ENCODE measurements at regions not wholly inside any gene's neighbourhood (a gene's known extent, or its start where the extent isn't known, plus 50 kb on each side); places are given as distances from the start of the nearest gene placed in this dataset.

DNA sequence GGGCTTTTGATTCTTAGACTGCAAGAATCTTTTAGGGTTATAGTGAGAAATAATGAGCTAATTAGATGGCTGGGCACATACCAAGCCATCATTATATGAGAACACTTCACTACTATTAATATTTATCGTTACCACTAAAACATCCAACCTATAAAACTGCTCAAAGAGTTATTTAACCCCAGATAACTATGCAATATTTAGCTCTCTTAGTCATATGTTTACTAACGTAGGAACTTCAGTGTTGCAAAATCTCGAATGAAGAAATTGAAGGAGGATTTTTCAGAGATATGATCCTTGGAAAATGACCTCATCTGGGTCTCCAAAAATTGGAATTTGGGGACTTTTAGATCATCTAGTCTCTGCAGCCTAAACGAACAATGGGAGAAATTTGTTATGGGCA lies 265.0 kb upstream of the RPS6KA3 start:
- no TSS peak for BruUV-seq (replicated peaks)
- H3K36me3 ChIP-seq (ENCODE audit: low read depth), result no peaks in the 10 kb centered on the region
- no peaks in the 10 kb centered on the region for H3K9me3 ChIP-seq (ENCODE audit: insufficient read depth, low read depth)
- H3K79me2 ChIP-seq (ENCODE audit: low read depth), result no peaks in the 10 kb centered on the region
- H3K4me3 ChIP-seq, result no peak overlapping the region
- no peak for TF ChIP-seq EZH2 (IDR thresholded peaks at IDR 0.05; ENCODE audit: low read depth)
- TF ChIP-seq, protein P1, sequence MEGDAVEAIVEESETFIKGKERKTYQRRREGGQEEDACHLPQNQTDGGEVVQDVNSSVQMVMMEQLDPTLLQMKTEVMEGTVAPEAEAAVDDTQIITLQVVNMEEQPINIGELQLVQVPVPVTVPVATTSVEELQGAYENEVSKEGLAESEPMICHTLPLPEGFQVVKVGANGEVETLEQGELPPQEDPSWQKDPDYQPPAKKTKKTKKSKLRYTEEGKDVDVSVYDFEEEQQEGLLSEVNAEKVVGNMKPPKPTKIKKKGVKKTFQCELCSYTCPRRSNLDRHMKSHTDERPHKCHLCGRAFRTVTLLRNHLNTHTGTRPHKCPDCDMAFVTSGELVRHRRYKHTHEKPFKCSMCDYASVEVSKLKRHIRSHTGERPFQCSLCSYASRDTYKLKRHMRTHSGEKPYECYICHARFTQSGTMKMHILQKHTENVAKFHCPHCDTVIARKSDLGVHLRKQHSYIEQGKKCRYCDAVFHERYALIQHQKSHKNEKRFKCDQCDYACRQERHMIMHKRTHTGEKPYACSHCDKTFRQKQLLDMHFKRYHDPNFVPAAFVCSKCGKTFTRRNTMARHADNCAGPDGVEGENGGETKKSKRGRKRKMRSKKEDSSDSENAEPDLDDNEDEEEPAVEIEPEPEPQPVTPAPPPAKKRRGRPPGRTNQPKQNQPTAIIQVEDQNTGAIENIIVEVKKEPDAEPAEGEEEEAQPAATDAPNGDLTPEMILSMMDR (conservative IDR thresholded peaks at IDR 0.05), result no peak
- H3F3A ChIP-seq (ENCODE audit: insufficient read depth, low read depth), result no peaks in the 10 kb centered on the region
- no peak overlapping the region for H2AFZ ChIP-seq
- CTCF ChIA-PET, result no interaction called here
- H3K4me1 ChIP-seq (replicated peaks; ENCODE audit: insufficient read depth), result peaks cover 15% of the 10 kb centered on the region
- H3K27ac ChIP-seq, result no peak overlapping the region
- H3K4me2 ChIP-seq, result no peak overlapping the region; the same call in 1 of the 2 replicates
- POLR2A ChIA-PET (ENCODE audit: unreplicated experiment), result no interaction called here
- intact Hi-C loops (cut with micrococcal nuclease; ENCODE audit: unreplicated experiment), result loop anchor here (5.0 kb wide), 1 partner anchor 1191 kb away; no protein-coding TSS in a partner anchor
- H3K9me2 ChIP-seq (ENCODE audit: insufficient read depth), result no peaks in the 10 kb centered on the region
- no peaks in the 10 kb centered on the region for H3K27me3 ChIP-seq (ENCODE audit: insufficient read depth, low read depth)
- H4K20me1 ChIP-seq (ENCODE audit: insufficient read depth), result no peaks in the 10 kb centered on the region
- DNase-seq, result peak in 1 of 2 experiments; percentile 49

DNA sequence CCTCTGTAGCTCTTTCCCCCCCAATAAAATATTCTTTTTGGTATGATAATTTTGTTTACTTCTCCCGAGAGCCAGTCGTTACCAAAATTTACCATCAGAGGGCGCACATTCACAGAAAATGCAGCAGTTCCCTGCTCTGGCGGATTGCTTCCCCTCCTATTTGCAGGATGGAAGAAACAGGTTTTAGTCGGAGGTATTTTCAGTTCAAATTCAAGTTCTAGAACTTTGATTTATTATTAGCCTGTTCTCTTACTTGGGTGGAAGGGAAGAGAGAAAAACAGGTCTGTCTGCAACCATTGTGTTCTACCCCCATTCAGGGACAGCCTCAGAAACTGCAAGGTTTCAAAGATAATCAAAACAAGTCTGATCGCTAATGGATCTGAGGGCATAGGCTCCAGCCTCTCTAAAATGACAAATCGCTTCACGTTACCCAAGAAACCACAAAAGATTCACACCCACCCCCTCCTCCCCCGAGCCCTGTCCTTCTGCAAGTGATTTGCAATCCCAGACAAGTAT lies 263.8 kb upstream of the RPS6KA3 start:
- POLR2A ChIA-PET (ENCODE audit: unreplicated experiment), result no interaction called here
- CTCF ChIA-PET, result interaction anchor here (0.6 to 0.8 kb wide), 5 partner anchors 624 to 1487 kb away, joined by 3 to 7 read pairs (median 3); no protein-coding TSS in a partner anchor
- BruUV-seq (replicated peaks), result no TSS peak
- intact Hi-C loops (cut with micrococcal nuclease; ENCODE audit: unreplicated experiment), result loop anchor here (1.0 to 5.0 kb wide), 3 partner anchors 950 to 1215 kb away; no protein-coding TSS in a partner anchor
- H3K4me2 ChIP-seq, result peak overlapping the region; percentile 82
- H3K27ac ChIP-seq, result no peak overlapping the region
- peak overlapping the region; percentile 46; the same call in 1 of the 2 replicates for H3K4me3 ChIP-seq
- H3K36me3 ChIP-seq (ENCODE audit: low read depth), result no peaks in the 10 kb centered on the region
- peak; percentile 47 to 52 for DNase-seq
- H3F3A ChIP-seq (ENCODE audit: insufficient read depth, low read depth), result no peaks in the 10 kb centered on the region
- no peaks in the 10 kb centered on the region for H4K20me1 ChIP-seq (ENCODE audit: insufficient read depth)
- no peaks in the 10 kb centered on the region for H3K9me3 ChIP-seq (ENCODE audit: insufficient read depth, low read depth)
- H3K4me1 ChIP-seq (replicated peaks; ENCODE audit: insufficient read depth), result peaks cover 15% of the 10 kb centered on the region
- H3K9me2 ChIP-seq (ENCODE audit: insufficient read depth), result no peaks in the 10 kb centered on the region
- no peak for TF ChIP-seq EZH2 (IDR thresholded peaks at IDR 0.05; ENCODE audit: low read depth)
- TF ChIP-seq, protein P1 (conservative IDR thresholded peaks at IDR 0.05), result peak; percentile 85
- H3K79me2 ChIP-seq (ENCODE audit: low read depth), result no peaks in the 10 kb centered on the region
- H3K27me3 ChIP-seq (ENCODE audit: insufficient read depth, low read depth), result no peaks in the 10 kb centered on the region
- peak overlapping the region; percentile 75 for H2AFZ ChIP-seq

DNA sequence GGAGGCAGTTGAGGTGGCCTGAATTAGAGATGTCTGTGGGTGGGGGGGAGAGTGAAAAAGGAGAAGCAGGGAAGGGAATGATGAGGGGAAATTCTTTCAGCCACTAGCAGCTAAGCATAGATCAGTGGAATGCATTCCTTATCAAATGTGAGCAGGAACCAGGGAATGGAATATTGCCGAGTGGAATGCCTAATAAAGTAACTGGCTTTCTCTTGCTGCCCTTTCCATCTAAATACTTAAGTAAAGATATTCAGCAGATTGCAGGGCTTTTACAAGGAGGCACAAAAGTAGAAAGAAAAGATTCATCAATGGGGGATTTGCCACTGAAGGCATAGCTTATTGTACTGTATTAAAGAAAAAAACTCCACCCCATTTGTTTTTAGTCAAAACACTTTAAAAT lies 263.0 kb upstream of the RPS6KA3 start:
- no peak for DNase-seq
- H3K4me1 ChIP-seq (replicated peaks; ENCODE audit: insufficient read depth), result peaks cover 15% of the 10 kb centered on the region
- no peaks in the 10 kb centered on the region for H3K27me3 ChIP-seq (ENCODE audit: insufficient read depth, low read depth)
- no peaks in the 10 kb centered on the region for H3K9me3 ChIP-seq (ENCODE audit: insufficient read depth, low read depth)
- no peak overlapping the region for H3K4me3 ChIP-seq
- no peaks in the 10 kb centered on the region for H3K79me2 ChIP-seq (ENCODE audit: low read depth)
- TF ChIP-seq, protein P1 (conservative IDR thresholded peaks at IDR 0.05), result no peak
- TF ChIP-seq EZH2 (IDR thresholded peaks at IDR 0.05; ENCODE audit: low read depth), result no peak
- H2AFZ ChIP-seq, result no peak overlapping the region
- no peaks in the 10 kb centered on the region for H4K20me1 ChIP-seq (ENCODE audit: insufficient read depth)
- H3F3A ChIP-seq (ENCODE audit: insufficient read depth, low read depth), result no peaks in the 10 kb centered on the region
- POLR2A ChIA-PET (ENCODE audit: unreplicated experiment), result no interaction called here
- intact Hi-C loops (cut with micrococcal nuclease; ENCODE audit: unreplicated experiment), result loop anchor here (1.0 to 5.0 kb wide), 4 partner anchors 277 to 1216 kb away; no protein-coding TSS in a partner anchor
- H3K27ac ChIP-seq, result no peak overlapping the region
- no TSS peak for BruUV-seq (replicated peaks)
- peak overlapping the region; percentile 82; the same call in 1 of the 2 replicates for H3K4me2 ChIP-seq
- CTCF ChIA-PET, result interaction anchor here (0.6 to 0.8 kb wide), 2 partner anchors 959 to 1053 kb away, joined by 3 read pairs; no protein-coding TSS in a partner anchor
- H3K9me2 ChIP-seq (ENCODE audit: insufficient read depth), result no peaks in the 10 kb centered on the region
- H3K36me3 ChIP-seq (ENCODE audit: low read depth), result no peaks in the 10 kb centered on the region

Data from PC-9 (cell line).